Amniotic epithelial cell (primary cell): ENCODE measurements at regions not wholly inside any gene's neighbourhood (a gene's known extent, or its start where the extent isn't known, plus 50 kb on each side); places are given as distances from the start of the nearest gene placed in this dataset.
A peak's percentile ranks its signal among the peaks of the same experiment; 100 is the strongest.

Source experiments
- DNase-seq: peaks from one replicate; pipeline ENCODE4 v3.0.0-alpha.2; 2010; ENCODE audit warnings: low read depth

- no peak for DNase-seq
Measured at GRCh38 chr3:194973366-194974000, 287.8 kb downstream of the FAM43A start.

- no peak for DNase-seq
Measured at GRCh38 chr3:194974468-194975135, 288.9 kb downstream of the FAM43A start.

- no peak for DNase-seq
Measured at GRCh38 chr3:194976049-194976451, 290.4 kb downstream of the FAM43A start.

- no peak for DNase-seq
Measured at GRCh38 chr3:194976874-194977273, 291.2 kb downstream of the FAM43A start.

GRCh38 chr3:194977356-194977755 is 291.7 kb downstream of the FAM43A start:
- DNase-seq = no peak

- no peak for DNase-seq
Measured at GRCh38 chr3:194979173-194979572, 291.8 kb downstream of the XXYLT1 start.

- DNase-seq = no peak
Measured at GRCh38 chr3:194982472-194982871, 288.5 kb downstream of the XXYLT1 start.

- no peak for DNase-seq
Measured at GRCh38 chr3:194983121-194983520, 287.8 kb downstream of the XXYLT1 start.

GRCh38 chr3:194983620-194984019 is 287.3 kb downstream of the XXYLT1 start:
- DNase-seq = no peak

- no peak for DNase-seq
Measured at GRCh38 chr3:194984066-194984465, 286.9 kb downstream of the XXYLT1 start.

- no peak for DNase-seq
Measured at GRCh38 chr3:194984622-194985021, 286.3 kb downstream of the XXYLT1 start.

- DNase-seq = peak; percentile 69
Measured at GRCh38 chr3:194985031-194985578, 285.9 kb downstream of the XXYLT1 start.

GRCh38 chr3:194986208-194987043 is 284.5 kb downstream of the XXYLT1 start:
- no peak for DNase-seq

GRCh38 chr3:194987571-194988494 is 283.1 kb downstream of the XXYLT1 start:
- DNase-seq = no peak

- DNase-seq = no peak
Measured at GRCh38 chr3:194988495-194989165, 282.3 kb downstream of the XXYLT1 start.

- no peak for DNase-seq
Measured at GRCh38 chr3:194989241-194989640, 281.7 kb downstream of the XXYLT1 start.

GRCh38 chr3:194990454-194991337 is 280.3 kb downstream of the XXYLT1 start:
- no peak for DNase-seq

- DNase-seq = no peak
Measured at GRCh38 chr3:194991338-194991654, 279.7 kb downstream of the XXYLT1 start.

GRCh38 chr3:194993896-194994295 is 277.1 kb downstream of the XXYLT1 start:
- DNase-seq = no peak

GRCh38 chr3:194994551-194994981 is 276.4 kb downstream of the XXYLT1 start:
- DNase-seq = no peak
